ENCODE measurements at regions not wholly inside any gene's neighbourhood (a gene's known extent, or its start where the extent isn't known, plus 50 kb on each side); places are given as distances from the start of the nearest gene placed in this dataset.
A peak's percentile ranks its signal among the peaks of the same experiment; 100 is the strongest.

DNA sequence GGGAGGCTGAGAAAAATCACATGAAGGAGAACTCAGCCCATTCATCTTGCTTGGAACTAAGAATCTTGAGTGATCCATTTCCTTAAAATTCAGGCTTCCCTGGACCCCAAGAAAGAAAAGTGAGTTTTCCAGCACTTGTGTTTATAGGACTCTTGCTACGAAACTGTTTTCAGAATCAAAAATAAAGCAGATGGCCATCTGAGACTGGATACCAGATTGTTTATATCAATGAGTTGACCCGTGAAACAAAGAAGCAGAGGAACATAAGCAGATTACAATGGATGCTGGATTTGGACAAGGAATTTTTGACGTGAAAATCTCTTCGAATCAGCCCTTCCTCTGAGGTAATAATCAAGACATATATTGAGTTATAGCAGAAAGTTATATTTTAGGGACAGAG is 223.2 kb downstream of the SYK start:
- DNase-seq: no peak

DNA sequence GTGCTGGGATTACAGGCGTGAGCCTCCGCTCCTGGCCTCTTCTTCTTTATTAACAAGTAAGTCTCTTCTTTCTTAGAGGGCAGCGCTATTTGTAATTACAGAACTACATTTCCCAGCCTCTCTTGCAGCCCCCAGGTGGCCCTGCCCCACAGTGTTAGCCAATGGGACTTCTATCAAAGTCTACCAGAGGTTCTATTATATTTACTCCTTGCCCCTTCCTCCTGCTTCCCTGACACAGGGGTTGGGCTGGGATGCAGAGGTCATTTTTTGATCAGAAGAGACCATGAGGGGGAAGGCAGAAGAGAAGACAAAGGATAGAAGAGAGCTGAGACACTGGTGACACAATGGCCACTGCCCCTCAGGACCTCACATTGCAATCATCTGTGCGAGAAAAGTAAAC is 224.2 kb downstream of the SYK start:
- DNase-seq: no peak

DNA sequence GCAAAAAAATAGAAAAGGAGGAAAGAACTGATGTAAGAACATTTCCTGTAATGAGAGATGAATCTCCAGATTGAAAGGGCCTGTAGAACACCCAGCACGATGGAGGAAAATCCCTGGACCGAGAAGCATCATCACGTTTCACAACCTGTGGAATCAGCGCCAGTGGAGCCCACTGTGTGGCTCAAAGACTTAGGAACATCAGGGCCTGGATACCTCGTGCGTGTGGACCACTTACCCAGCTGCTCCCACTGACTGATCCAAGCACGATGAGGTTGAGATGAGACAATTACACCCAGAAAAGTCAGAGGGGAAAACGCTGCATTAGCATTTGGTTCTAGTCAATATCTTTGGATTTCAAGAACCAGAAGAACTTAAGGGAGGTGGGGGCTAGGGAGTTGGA is 224.6 kb downstream of the SYK start:
- no peak for DNase-seq

DNA sequence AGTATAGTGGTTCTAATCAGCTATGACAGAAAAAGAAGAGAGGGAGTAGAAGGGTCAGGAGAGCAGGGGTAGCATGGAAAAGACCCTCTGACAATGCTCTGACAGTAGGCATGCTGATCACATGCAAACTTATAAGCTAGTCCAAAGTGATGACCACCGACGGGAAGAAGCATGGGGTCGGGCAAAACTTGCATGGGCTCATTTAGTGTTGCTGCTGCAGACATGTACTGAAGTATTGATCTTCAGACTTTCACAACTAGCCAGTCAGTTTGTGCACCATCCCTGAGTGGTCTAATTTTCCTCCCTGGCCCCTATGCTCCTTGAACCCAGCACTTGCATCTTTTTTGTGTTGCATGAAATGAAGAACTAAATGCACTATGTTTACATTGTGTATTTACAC is 225.4 kb downstream of the SYK start:
- no peak for DNase-seq

DNA sequence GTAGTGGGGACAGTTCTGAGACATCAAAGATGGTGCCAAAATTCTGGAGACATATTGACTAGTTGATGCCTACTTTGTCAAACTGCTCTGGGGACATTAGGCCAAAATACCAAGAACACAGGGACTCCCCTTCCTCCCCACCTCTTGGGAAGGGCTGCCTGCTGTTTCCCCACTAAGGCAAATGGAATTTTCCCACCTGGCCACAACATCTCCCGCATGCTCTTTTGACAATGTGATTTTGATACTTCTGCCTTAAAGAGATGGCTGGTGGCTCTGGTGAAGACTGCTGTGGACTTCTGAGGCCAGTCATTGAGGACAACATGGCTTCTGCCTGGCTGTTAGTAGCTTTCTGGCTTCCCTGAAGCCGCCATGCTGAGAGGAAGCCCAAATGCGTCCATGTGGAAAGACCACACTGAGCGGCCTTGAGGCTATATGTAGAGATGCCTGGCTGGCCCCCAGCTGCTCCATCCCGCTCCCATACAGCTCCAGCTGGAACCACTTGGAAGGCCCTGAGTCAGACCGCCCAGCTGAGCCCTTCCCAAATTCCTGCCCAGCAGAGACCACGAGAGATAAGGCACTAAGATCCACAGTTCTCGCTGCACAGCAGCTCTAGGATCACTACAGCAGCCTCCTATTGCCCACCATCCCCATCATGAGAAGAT is 226.7 kb downstream of the SYK start:
- no peak for DNase-seq

DNA sequence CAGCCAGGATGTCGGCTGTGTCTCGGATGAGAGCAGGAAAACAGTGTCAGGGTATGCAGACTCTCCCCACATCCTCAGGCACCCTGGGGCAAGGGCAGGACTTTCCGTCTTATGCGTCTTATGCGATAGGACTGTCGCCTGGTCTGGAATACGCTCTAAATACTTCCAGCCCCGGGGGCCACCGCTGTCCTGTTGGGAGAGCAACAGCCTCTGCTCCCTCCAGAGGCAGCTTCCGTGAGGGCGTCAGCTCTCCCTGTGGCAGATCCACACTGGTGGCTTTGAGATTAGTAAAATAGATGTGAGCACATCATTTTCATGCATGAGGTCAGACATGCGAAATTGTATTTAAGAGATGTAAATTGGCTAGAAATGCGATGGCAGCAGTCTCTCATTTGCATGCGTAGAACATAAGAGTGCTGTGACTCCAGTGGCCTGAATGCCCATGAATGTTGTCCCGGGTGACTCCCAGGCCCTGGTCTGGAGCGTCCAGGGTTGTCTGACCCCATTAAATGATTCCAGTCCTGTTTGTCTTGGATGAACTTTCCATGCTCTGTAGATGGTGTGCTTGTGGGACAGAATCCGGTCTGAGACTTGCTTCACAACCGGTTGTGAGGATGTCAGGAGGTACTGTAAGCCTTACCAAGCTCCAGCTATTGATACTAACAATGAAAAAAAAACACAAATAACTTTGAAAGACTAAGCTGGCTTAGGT is 228.2 kb downstream of the SYK start:
- DNase-seq: no peak

DNA sequence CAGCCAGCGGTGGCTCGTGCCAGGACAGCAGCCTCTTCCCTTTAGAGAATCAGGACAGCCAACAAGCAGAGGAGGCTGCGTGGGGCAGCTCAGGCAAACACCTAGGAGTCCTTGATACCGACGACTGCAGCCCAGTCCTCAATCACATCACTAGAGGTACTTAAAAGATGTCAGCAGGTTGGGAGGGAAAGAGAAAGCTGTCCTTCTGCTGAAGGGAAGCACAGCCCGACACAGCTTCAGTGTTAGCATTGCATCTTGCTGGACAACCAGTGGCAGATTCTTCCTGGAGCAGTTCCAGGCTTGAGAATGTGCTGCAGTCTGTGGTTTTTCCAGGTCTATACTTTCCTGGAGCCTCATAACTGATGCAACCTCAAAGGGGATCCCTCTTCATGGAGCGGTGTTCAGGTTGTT is 230.5 kb downstream of the SYK start:
- no peak for DNase-seq

DNA sequence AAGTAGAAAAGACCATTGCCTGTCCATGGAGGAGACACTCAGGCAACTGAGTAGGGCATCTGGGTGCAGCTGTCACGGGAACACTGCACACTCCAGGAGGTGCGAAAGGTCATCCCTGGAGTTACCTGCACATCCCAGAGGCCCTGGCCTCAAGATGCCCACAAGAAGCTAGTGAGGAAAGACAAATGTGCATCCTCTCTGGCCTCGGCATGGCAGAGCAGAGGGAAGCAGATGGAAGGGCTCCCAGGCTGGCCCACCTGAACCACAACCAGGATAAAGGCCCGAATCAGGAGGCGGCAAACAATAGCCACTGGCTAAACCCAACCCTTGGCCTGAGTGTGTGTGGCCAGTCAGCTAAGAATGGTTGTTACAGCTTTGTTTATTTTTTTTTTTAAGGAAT is 231.7 kb downstream of the SYK start:
- DNase-seq: no peak

DNA sequence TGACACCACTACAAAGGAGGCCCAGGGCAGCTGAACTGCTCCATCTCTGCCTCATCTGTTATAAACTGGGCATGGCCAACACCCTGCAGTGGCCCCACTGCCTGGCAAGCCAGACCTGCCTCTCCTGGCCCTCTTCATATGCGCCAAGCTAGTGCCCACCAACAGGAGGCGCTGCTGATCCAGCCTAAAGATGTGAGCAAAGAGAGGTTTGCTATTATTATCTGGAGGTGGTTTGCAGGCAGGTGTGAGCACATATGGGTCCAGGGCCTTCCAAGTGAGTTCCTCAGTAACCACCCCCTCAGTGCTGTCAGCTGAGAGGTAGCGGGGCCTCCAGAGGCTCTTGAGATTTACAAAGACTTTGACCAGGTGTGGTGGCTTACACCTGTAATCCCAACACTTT is 232.2 kb downstream of the SYK start:
- peak; percentile 61 for DNase-seq

DNA sequence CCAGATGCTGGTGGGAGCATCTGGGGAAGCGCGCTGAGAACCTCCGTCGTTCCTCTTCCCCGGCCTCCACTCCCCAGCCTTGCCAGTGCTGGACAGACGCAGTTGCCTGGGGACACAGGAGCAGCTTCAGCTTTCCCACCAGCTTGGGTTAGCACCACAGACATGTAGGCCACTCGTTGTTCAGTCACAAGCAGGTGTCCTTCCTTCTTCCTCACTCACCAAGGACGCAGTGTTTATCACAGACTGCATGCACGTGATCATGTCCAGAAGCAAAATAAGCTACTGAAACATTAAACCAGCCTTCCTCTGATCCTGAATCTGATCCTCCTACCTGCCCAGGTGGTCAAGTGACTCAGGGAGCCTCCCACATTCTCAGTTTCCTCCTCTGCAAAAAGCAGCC is 232.9 kb downstream of the SYK start:
- no peak for DNase-seq

DNA sequence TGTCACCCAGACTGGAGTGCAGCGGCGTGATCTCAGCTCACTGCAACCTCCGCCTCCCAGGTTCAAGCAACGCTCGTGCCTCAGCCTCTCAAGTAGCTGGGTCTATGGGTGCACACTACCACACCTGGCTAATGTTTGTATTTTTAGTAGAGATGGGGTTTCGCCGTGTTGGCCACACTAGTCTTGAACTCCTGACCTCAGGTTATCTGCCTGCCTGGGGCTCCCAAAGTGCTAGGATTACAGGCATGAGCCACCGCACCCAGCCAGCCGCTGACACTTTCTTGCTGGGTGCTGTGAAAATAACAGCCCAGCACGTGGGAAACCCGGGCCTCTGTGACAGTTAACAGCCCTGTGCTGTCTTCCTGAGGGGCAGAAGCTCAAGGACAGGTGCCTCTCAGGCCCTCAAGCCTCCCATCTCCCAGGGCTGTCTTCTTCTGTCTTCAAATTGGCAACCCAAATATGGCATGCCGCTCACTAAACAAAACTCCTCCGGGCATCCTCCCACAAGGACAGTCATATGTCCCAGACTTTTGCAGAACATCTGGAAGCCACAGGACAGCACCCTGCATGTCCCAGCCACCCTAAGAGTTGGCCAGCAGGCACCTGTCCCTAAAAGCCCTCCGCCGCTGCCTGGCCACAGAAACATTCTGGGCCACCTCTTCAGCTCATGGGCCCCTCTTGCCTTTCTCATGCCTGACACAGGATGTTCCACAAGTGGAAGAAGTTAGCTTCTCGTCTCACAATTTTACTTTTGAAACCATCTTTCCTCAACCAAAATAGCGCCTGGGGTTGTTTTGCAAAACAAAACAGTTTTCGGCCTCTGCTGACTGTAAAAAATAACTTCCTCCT is 233.6 kb downstream of the SYK start:
- no peak for DNase-seq

DNA sequence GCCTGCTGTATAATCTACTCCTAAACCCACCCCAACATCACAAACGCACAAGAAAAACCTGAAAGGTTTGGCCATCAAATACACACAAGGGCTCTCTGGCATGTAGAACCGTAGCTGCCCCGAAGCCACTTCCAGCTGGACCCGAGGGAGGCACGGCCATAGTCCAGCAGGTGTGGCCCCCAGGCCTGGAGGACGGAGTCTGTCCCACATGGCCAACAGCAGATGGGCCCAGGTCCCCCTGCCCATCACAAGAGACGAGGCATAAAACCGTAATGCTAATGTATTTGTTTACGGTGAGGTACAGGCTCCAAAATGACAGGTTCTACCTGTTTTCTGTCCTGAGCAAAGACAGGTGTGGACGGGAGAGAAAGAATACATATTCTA is 234.2 kb downstream of the SYK start:
- no peak for DNase-seq

DNA sequence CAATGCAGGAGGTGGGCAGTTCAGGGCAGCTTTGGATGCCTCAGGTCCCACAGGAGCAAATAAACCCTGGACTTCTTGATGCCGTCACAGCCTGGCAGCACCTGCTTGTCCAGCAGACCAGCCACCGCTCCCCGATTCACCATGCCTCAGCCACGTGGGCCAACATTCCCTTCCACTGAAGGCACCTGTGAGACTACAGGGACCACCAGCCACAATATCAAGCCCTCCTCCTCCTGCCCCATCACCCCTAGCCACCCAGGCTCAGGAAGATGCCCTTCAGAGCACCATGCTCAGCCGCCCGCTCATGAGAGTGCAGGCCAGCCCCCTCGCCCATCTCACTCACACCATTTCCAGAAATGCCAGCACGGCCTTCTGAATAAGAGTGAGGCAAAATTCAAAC is 234.7 kb downstream of the SYK start:
- DNase-seq: no peak

DNA sequence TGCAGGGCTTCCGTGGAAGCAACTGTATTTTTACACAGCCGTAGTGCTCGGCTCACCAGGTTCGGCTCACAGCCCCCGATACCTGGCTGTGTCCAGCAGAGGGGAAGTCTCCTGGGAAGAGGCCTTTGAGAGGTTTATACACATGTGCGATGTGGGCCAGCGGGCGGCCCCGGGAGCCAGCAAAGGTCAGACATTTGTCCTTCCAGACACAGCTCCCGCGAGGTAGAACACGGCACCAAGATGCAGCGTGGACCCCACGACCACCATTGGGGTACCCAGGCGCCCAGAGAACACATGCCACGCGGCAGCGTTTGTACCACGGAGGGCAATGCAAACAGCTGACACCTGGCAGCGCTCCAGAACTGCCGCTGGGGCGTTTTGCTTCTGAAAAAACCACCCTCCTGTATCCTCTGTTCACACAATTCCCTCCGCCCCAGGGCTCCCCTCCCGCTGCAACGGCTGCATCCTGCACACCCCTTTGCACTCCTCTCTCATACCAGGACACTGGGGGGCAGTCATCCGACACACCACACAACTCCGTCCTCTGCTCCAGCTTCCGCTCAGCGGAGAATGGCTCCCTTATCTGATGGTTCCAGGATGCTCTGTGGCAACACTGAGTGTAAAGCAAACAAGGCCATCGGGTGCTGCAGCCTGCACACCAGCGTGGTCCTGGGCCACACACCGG is 235.3 kb downstream of the SYK start:
- DNase-seq: peak; percentile 71

DNA sequence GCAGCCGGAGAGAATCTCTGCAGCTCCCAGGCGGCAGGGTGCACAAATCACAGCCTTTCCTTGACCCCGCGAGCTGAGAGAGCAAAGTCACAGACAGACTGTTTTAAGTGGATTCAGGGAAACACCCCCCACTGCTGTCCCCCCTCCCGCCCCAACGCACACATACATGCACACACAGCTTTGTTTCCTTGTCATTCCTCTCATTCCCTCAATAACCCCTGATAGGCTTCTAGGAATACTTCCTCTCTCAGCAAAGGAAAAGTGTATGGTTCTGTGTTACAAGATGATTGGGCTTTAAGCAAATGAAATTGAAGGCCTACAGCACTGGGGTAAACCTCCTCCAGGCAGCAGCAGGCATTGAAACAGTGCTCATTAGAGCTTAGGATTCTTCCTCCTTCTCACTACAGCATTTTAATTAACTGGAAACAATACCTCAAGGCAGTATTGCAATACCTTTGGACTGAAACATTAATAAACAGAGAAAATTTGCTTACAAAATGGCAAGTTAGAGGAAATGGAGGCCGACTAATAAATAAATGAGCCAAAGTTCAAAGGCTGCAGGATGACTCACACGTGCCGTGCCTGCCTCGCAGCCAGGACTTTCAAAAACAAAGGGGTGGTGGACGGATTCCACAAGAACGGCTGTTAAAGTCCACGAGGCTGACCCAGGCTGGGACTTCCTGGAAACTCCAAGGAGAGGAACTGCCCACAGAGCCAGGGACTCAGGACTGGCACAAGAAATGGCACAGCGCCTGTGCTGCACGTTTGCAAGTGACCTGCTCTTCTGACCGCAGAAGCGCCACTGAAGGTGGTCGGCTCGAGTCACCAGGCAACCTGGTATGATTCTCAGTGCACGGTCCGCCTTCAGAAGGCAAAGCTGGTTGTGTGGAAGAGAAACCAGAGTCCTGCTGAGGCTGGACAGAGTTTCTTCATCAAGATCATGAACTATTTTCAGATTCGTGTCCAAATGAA is 236.2 kb downstream of the SYK start:
- DNase-seq: peak; percentile 77

DNA sequence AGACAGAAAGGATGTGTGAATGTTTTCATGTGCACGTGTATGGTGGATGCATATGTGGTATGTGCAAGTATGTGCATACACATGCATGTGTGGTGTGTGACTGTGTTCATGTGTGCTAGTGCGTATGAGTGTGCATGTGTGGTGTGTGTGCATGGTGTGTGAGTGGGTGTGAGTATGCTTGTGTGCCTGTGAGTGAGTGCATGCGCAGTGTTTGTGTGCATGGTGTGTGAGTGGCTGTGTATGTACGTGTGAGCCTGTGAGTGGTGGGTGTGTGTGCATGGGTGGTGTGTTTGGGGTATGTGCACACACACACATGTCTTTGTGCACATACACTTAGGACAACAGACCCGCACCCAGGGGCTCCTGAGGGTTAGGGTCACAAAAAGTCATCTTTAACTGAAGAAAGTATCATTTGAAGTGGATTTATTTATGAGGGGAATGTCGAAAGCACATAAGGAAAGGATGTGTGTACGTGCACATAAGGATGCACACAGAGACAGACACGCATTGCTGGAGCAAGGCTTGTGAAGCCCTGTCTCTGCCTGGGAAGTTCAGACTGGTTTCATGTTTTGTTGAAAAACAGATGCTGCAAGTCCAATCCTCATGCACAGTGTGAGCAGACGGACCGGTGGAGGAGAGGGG is 237.0 kb downstream of the SYK start:
- no peak for DNase-seq

DNA sequence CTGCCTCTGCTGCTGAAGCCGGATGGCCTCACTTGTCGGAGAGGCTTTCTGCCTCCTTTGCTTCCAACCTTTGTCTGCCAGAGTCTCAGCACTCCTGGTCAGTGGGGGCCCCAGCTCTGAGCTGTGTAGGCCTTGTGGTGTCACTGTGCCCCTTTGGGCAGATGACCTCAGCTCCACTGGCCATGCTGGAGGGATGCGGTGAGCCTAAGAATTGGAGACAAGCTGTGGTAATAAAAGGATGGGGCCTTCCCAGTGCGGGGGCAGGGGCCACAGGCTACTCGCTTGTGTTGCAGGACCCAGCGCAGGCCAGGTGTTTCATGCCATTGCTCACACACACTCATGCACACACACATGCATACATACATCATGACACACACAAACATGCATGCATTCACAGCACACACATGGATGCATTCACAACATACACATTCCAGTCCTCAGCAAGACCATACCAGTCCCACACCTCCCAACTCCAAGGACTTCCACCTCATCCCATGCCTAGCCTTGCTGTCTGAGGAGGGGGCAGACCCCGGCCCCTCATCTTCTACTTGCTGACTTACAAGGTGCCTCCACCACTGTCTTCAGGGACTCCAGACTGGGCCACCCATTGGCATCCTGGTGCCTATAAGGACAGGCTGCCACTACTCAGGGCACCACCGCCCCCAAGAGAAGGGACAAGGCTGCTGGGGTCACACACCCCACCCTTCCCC is 237.7 kb downstream of the SYK start:
- DNase-seq: no peak

DNA sequence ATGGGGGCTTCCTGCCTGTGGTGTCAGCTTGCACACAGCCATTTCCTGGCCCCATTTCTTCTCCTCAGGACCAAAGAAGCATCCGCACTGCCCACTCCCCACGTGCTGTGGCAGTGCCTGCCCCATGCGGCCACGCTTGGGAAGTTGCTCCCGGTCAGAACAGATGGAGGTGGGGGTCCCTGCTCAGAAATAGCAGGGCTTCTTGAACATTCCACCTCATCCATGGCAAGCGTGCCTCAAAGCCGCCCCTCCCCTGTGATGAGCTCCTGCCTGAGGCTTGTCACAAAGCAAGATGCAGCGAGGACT is 238.2 kb downstream of the SYK start:
- no peak for DNase-seq

DNA sequence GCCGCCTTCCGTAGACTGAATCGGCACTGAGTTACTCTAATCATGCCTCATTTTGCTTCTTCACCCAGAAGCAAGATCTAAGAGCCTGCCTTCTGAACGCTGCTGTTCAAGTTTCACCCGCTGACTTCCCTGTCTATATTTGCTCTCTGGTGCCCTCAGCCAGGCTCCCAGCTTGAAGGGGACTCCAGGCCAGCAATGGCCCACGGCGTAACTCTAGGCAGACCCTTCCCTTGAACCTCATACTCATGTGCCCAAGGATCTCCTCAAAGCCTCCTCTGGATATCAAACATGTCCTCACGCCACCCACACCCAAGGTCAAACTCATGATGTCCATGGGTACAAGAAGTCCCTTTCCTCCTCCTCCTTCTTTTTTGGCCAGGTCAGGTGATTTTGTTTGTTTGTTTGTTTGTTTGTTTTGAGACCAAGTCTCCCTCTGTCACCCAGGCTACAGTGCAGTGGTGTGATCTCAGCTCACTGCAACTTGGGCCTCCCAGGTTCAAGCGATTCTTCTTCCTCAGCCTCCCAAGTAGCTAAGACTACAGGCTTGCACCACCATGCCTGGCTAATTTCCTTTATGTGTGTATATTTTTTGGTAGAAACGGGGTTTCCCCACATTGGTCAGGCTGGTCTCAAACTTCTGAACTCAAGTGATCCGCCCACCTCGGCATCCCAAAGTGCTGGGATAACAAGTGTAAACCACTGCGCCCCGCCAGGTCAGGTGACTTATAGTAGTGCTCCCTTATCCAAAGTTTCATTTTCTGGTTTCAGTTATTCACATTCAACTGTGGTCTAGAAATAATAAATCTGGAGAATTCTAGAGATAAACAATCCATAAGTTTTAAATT is 239.0 kb downstream of the SYK start:
- DNase-seq: no peak

DNA sequence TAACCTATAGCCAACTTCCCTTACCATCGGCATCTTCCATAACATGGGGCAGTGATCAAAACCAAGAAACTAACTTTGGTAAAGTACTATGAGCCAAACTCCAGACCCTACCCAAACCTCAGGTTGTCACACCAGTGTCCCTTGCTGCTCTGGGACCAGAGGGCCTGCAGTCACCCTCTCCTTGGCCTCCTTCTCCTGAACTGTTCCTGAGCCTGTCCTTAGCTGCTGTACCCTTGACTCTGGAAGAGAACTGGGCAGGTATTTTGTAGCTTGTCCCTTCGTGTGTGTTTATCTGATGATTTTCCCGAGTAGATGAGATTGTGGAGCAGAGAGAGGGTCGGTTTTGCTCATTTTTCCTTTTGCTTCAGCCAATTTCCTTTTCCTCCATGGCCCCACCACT is 240.4 kb downstream of the SYK start:
- no peak for DNase-seq
